ENCODE measurements at regions not wholly inside any gene's neighbourhood (a gene's known extent, or its start where the extent isn't known, plus 50 kb on each side); places are given as distances from the start of the nearest gene placed in this dataset.

DNA sequence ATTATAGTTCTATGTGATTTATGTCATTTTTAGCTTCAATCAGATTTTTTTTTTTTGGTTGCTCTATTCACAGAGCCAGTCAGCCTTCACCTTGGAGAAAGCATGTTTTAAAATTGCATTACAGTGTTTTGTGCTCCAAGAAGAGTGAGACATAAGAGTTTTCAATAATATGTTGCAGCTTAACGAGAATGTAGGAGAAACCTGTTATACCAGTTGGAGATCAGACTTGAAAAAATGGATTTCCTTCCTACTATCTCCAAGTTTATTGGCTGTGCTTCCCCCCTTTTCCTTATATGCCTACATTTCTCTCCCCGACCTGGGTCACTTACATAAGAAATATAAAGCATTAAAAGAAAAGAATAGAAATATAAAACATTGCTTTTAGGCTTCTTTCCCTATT is 123.9 kb upstream of the ARGLU1 start (continued):
- TF ChIP-seq, protein P1, sequence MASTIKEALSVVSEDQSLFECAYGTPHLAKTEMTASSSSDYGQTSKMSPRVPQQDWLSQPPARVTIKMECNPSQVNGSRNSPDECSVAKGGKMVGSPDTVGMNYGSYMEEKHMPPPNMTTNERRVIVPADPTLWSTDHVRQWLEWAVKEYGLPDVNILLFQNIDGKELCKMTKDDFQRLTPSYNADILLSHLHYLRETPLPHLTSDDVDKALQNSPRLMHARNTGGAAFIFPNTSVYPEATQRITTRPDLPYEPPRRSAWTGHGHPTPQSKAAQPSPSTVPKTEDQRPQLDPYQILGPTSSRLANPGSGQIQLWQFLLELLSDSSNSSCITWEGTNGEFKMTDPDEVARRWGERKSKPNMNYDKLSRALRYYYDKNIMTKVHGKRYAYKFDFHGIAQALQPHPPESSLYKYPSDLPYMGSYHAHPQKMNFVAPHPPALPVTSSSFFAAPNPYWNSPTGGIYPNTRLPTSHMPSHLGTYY (CRISPR knock-in tag; IDR thresholded peaks at IDR 0.05) = no peak
- TF ChIP-seq ATF1 (CRISPR knock-in tag; IDR thresholded peaks at IDR 0.05) (no peak), CDX4 (CRISPR knock-in tag; IDR thresholded peaks at IDR 0.05; ENCODE audit: borderline replicate concordance) (no peak), OVOL2 (CRISPR knock-in tag; IDR thresholded peaks at IDR 0.05; ENCODE audit: borderline replicate concordance) (no peak), NR3C1 (CRISPR knock-in tag; conservative IDR thresholded peaks at IDR 0.05; ENCODE audit: low read depth) (no peak), TEAD1 (CRISPR knock-in tag; IDR thresholded peaks at IDR 0.05) (no peak), ZNF317 (CRISPR knock-in tag; IDR thresholded peaks at IDR 0.05; ENCODE audit: borderline replicate concordance, low read depth) (no peak)

- TF ChIP-seq, protein P2, sequence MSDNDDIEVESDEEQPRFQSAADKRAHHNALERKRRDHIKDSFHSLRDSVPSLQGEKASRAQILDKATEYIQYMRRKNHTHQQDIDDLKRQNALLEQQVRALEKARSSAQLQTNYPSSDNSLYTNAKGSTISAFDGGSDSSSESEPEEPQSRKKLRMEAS (CRISPR knock-in tag; IDR thresholded peaks at IDR 0.05) = no peak
- TF ChIP-seq ZNF281 (CRISPR knock-in tag; IDR thresholded peaks at IDR 0.05) = no peak
- TF ChIP-seq SMAD3 (CRISPR knock-in tag; IDR thresholded peaks at IDR 0.05; ENCODE audit: borderline replicate concordance) = no peak
- TF ChIP-seq ZNF219 (CRISPR knock-in tag; IDR thresholded peaks at IDR 0.05; ENCODE audit: borderline replicate concordance) = no peak
- no peak for TF ChIP-seq TP53 (CRISPR knock-in tag; IDR thresholded peaks at IDR 0.05)
- TF ChIP-seq, protein P3, sequence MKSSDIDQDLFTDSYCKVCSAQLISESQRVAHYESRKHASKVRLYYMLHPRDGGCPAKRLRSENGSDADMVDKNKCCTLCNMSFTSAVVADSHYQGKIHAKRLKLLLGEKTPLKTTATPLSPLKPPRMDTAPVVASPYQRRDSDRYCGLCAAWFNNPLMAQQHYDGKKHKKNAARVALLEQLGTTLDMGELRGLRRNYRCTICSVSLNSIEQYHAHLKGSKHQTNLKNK (CRISPR knock-in tag; IDR thresholded peaks at IDR 0.05) = no peak
- TF ChIP-seq PRDM15 (CRISPR knock-in tag; IDR thresholded peaks at IDR 0.05) = no peak; the same call in 1 of the 2 replicates
- no peak for TF ChIP-seq ATF2 (CRISPR knock-in tag; IDR thresholded peaks at IDR 0.05; ENCODE audit: borderline replicate concordance, low read depth)
- no peak for TF ChIP-seq TEAD4 (CRISPR knock-in tag; IDR thresholded peaks at IDR 0.05)
- no peak for TF ChIP-seq ZNF317 (CRISPR knock-in tag; IDR thresholded peaks at IDR 0.05; ENCODE audit: borderline replicate concordance, low read depth)
- ChIA-PET POLR2A (no interaction called here), CTCF (no interaction called here)
- ATAC-seq = no peak
- Mint-ChIP-seq H3K36me3 (no peaks in the 10 kb centered on the region), H3K27ac (no peak overlapping the region; the same call in 1 of the 2 replicates), H3K27me3 (ENCODE audit: low read depth) (no peaks in the 10 kb centered on the region), H3K4me1 (peaks cover 17% of the 10 kb centered on the region), H3K9me3 (no peaks in the 10 kb centered on the region), H3K4me3 (no peak overlapping the region)
- DNase-seq (ENCODE audit: low spot score) = no peak
Observed at GRCh38 chr13:106691341-106691740, 123.4 kb upstream of the ARGLU1 start.
